ENCODE measurements at regions not wholly inside any gene's neighbourhood (a gene's known extent, or its start where the extent isn't known, plus 50 kb on each side); places are given as distances from the start of the nearest gene placed in this dataset.

GRCh38 chr16:59114790-59115189 is 380.7 kb upstream of the GOT2 start:
- no peak for TF ChIP-seq CTCF (IDR thresholded peaks at IDR 0.05; ENCODE audit: low read length)
- TF ChIP-seq EZH2 (optimal IDR thresholded peaks at IDR 0.05; ENCODE audit: low read depth, low read length), result no peak
- no peak for TF ChIP-seq EZH2phosphoT487 (IDR thresholded peaks at IDR 0.05; ENCODE audit: low read length)
